ENCODE measurements at regions not wholly inside any gene's neighbourhood (a gene's known extent, or its start where the extent isn't known, plus 50 kb on each side); places are given as distances from the start of the nearest gene placed in this dataset.

GRCh38 chr10:111240348-111240747 is 163.5 kb downstream of the ADRA2A start:
- no peaks in the 10 kb centered on the region for H3K9me3 Mint-ChIP-seq
- no peak for ATAC-seq
- Histone ChIP-seq H3K36me3 (ENCODE audit: insufficient read depth) (no peaks in the 10 kb centered on the region), H4K20me1 (replicated peaks; ENCODE audit: insufficient read depth) (no peaks in the 10 kb centered on the region), H3F3A (replicated peaks; ENCODE audit: low read depth) (no peaks in the 10 kb centered on the region), H3K4me2 (no peak overlapping the region), H3K27me3 (ENCODE audit: insufficient read depth) (no peaks in the 10 kb centered on the region), H2AFZ (no peak overlapping the region), H3K9me2 (ENCODE audit: insufficient read depth) (0 out of 2 replicates have a peak, but pooled peaks cover 9% of the 10 kb centered on the region), H3K79me2 (replicated peaks; ENCODE audit: insufficient read depth) (no peaks in the 10 kb centered on the region), H3K4me3 (no peak overlapping the region), H3K27ac (ENCODE audit: low read depth) (no peak overlapping the region), H3K4me1 (ENCODE audit: insufficient read depth) (no peaks in the 10 kb centered on the region)
- H3K27ac Mint-ChIP-seq, result no peak overlapping the region
- H3K27me3 Mint-ChIP-seq (ENCODE audit: insufficient read depth, low read depth, poor library complexity), result no peaks in the 10 kb centered on the region
- DNase-seq (ENCODE audit: low spot score), result no peak
- no peaks in the 10 kb centered on the region for H3K4me1 Mint-ChIP-seq
- no peaks in the 10 kb centered on the region for H3K36me3 Mint-ChIP-seq (ENCODE audit: low read depth)
- no peak overlapping the region for H3K4me3 Mint-ChIP-seq
- no peak for TF ChIP-seq STAT1 (IDR thresholded peaks at IDR 0.05; ENCODE audit: unreplicated experiment)
- no peak for TF ChIP-seq NANOG (IDR thresholded peaks at IDR 0.05; ENCODE audit: borderline replicate concordance)
- TF ChIP-seq CREB1 (CRISPR knock-in tag; IDR thresholded peaks at IDR 0.05; ENCODE audit: low read depth), result no peak

GRCh38 chr10:111243126-111243525 is 166.3 kb downstream of the ADRA2A start:
- H3K4me3 Mint-ChIP-seq, result no peak overlapping the region
- Histone ChIP-seq H3K27ac (ENCODE audit: low read depth) (no peak overlapping the region), H4K20me1 (replicated peaks; ENCODE audit: insufficient read depth) (no peaks in the 10 kb centered on the region), H3K9me2 (ENCODE audit: insufficient read depth) (0 out of 2 replicates have a peak, but pooled peaks cover 8% of the 10 kb centered on the region), H3K36me3 (ENCODE audit: insufficient read depth) (no peaks in the 10 kb centered on the region), H3K79me2 (replicated peaks; ENCODE audit: insufficient read depth) (no peaks in the 10 kb centered on the region), H2AFZ (no peak overlapping the region), H3K4me3 (no peak overlapping the region), H3K27me3 (ENCODE audit: insufficient read depth) (no peaks in the 10 kb centered on the region), H3F3A (replicated peaks; ENCODE audit: low read depth) (no peaks in the 10 kb centered on the region), H3K4me1 (ENCODE audit: insufficient read depth) (no peaks in the 10 kb centered on the region), H3K4me2 (no peak overlapping the region)
- no peaks in the 10 kb centered on the region for H3K36me3 Mint-ChIP-seq (ENCODE audit: low read depth)
- H3K27me3 Mint-ChIP-seq (ENCODE audit: insufficient read depth, low read depth, poor library complexity), result no peaks in the 10 kb centered on the region
- no peak overlapping the region for H3K27ac Mint-ChIP-seq
- TF ChIP-seq NANOG (IDR thresholded peaks at IDR 0.05; ENCODE audit: borderline replicate concordance) (no peak), CREB1 (CRISPR knock-in tag; IDR thresholded peaks at IDR 0.05; ENCODE audit: low read depth) (no peak), EZH2 (IDR thresholded peaks at IDR 0.05; ENCODE audit: low read depth, unreplicated experiment) (no peak), ETS1 (IDR thresholded peaks at IDR 0.05) (no peak)
- H3K4me1 Mint-ChIP-seq, result peaks cover 4% of the 10 kb centered on the region
- DNase-seq (ENCODE audit: low spot score), result no peak
- H3K9me3 Mint-ChIP-seq, result no peaks in the 10 kb centered on the region
- ATAC-seq, result peak; percentile 31; the same call in 1 of the 3 replicates

GRCh38 chr10:111246136-111246535 is 169.3 kb downstream of the ADRA2A start:
- H3K36me3 Mint-ChIP-seq (ENCODE audit: low read depth), result no peaks in the 10 kb centered on the region
- H4K20me1 ChIP-seq (replicated peaks; ENCODE audit: insufficient read depth), result no peaks in the 10 kb centered on the region
- peaks cover 4% of the 10 kb centered on the region for H3K4me1 Mint-ChIP-seq
- ATAC-seq, result no peak
- no peaks in the 10 kb centered on the region for H3K36me3 ChIP-seq (ENCODE audit: insufficient read depth)
- no peaks in the 10 kb centered on the region for H3K9me3 Mint-ChIP-seq
- H3K27me3 ChIP-seq (ENCODE audit: insufficient read depth), result no peaks in the 10 kb centered on the region
- H3K27me3 Mint-ChIP-seq (ENCODE audit: insufficient read depth, low read depth, poor library complexity), result no peaks in the 10 kb centered on the region
- no peak overlapping the region for H2AFZ ChIP-seq
- no peak overlapping the region for H3K27ac Mint-ChIP-seq
- no peak overlapping the region for H3K4me3 Mint-ChIP-seq
- no peak overlapping the region for H3K4me3 ChIP-seq
- no peak overlapping the region for H3K27ac ChIP-seq (ENCODE audit: low read depth)
- H3K9me2 ChIP-seq (ENCODE audit: insufficient read depth), result no peaks in the 10 kb centered on the region
- DNase-seq (ENCODE audit: low spot score), result no peak
- no peaks in the 10 kb centered on the region for H3F3A ChIP-seq (replicated peaks; ENCODE audit: low read depth)
- H3K79me2 ChIP-seq (replicated peaks; ENCODE audit: insufficient read depth), result no peaks in the 10 kb centered on the region
- no peak overlapping the region for H3K4me2 ChIP-seq
- H3K4me1 ChIP-seq (ENCODE audit: insufficient read depth), result no peaks in the 10 kb centered on the region
- TF ChIP-seq NANOG (IDR thresholded peaks at IDR 0.05; ENCODE audit: borderline replicate concordance) (no peak), EZH2 (IDR thresholded peaks at IDR 0.05; ENCODE audit: low read depth, unreplicated experiment) (no peak), POLR2AphosphoS5 (IDR thresholded peaks at IDR 0.05; ENCODE audit: low read depth) (no peak), REST (IDR thresholded peaks at IDR 0.05; ENCODE audit: unreplicated experiment) (no peak), ZNF114 (CRISPR knock-in tag; IDR thresholded peaks at IDR 0.05) (no peak), CREB1 (CRISPR knock-in tag; IDR thresholded peaks at IDR 0.05; ENCODE audit: low read depth) (no peak), EZH2phosphoT487 (IDR thresholded peaks at IDR 0.05; ENCODE audit: unreplicated experiment) (no peak), ETS1 (IDR thresholded peaks at IDR 0.05) (no peak), CTCF (conservative IDR thresholded peaks at IDR 0.05; ENCODE audit: low read depth in 2 of 2) (no peak)
